GM08714 (cell line): ENCODE measurements at regions not wholly inside any gene's neighbourhood (a gene's known extent, or its start where the extent isn't known, plus 50 kb on each side); places are given as distances from the start of the nearest gene placed in this dataset.

Experiments used
- H3K4me3 ChIP-seq: fragments of 200-500 bp; sonication (Bioruptor generic); 2 replicates; pipeline ENCODE4 v1.5.1; 2014; ENCODE audit warnings: mild to moderate bottlenecking, low read length, inconsistent platforms
- ZNF274 ChIP-seq: IDR thresholded peaks from 2 replicates; pipeline ENCODE4 v1.6.1; 2012; ENCODE audit warnings: mild to moderate bottlenecking, low read depth, low read length

GRCh38 chr3:72111265-72112205 is 326.6 kb upstream of the PROK2 start:
- no peak for TF ChIP-seq ZNF274
- no peak overlapping the region for H3K4me3 ChIP-seq

GRCh38 chr3:72109327-72110259 is 324.6 kb upstream of the PROK2 start:
- no peak for TF ChIP-seq ZNF274
- no peak overlapping the region for H3K4me3 ChIP-seq

- no peak overlapping the region for H3K4me3 ChIP-seq
- no peak for TF ChIP-seq ZNF274
Measured at GRCh38 chr3:72105306-72105705, 320.4 kb upstream of the PROK2 start.

GRCh38 chr3:72102112-72102616 is 317.2 kb upstream of the PROK2 start:
- no peak for TF ChIP-seq ZNF274
- H3K4me3 ChIP-seq = no peak overlapping the region

- no peak for TF ChIP-seq ZNF274
- no peak overlapping the region; the same call in 1 of the 2 replicates for H3K4me3 ChIP-seq
Measured at GRCh38 chr3:72101494-72101893, 316.5 kb upstream of the PROK2 start.

- H3K4me3 ChIP-seq = peak overlapping the region; percentile 34; the same call in 1 of the 2 replicates
- no peak for TF ChIP-seq ZNF274
Measured at GRCh38 chr3:72100601-72101187, 315.7 kb upstream of the PROK2 start.

GRCh38 chr3:72100080-72100511 is 315.1 kb upstream of the PROK2 start:
- TF ChIP-seq ZNF274 = no peak
- H3K4me3 ChIP-seq = peak overlapping the region; percentile 34; the same call in 1 of the 2 replicates

GRCh38 chr3:72099326-72100079 is 314.6 kb upstream of the PROK2 start:
- H3K4me3 ChIP-seq = no peak overlapping the region
- no peak for TF ChIP-seq ZNF274

- H3K4me3 ChIP-seq = no peak overlapping the region
- TF ChIP-seq ZNF274 = no peak
Measured at GRCh38 chr3:72097053-72097452, 312.1 kb upstream of the PROK2 start.

- no peak for TF ChIP-seq ZNF274
- H3K4me3 ChIP-seq = no peak overlapping the region
Measured at GRCh38 chr3:72095521-72095920, 310.6 kb upstream of the PROK2 start.

GRCh38 chr3:72093992-72094334 is 309.0 kb upstream of the PROK2 start:
- no peak overlapping the region for H3K4me3 ChIP-seq
- no peak for TF ChIP-seq ZNF274

GRCh38 chr3:72093270-72093991 is 308.5 kb upstream of the PROK2 start:
- no peak for TF ChIP-seq ZNF274

GRCh38 chr3:72092778-72093177 is 307.8 kb upstream of the PROK2 start:
- no peak overlapping the region for H3K4me3 ChIP-seq
- no peak for TF ChIP-seq ZNF274

More at GRCh38 chr3:72093270-72093991, 308.5 kb upstream of the PROK2 start:
- H3K4me3 ChIP-seq = no peak overlapping the region
